Neutrophil (primary cell): ENCODE measurements at regions not wholly inside any gene's neighbourhood (a gene's known extent, or its start where the extent isn't known, plus 50 kb on each side); places are given as distances from the start of the nearest gene placed in this dataset.

Source experiments
- H3K27ac ChIP-seq: fragments of 200-600 bp; sonication (generic); 2 replicates; pipeline ENCODE4 v1.5.1; 2016; ENCODE audit warnings: mild to moderate bottlenecking, moderate library complexity
- H3K27me3 ChIP-seq: fragments of 200-600 bp; sonication (generic); 2 replicates; pipeline ENCODE4 v1.6.0; 2016; ENCODE audit warnings: mild to moderate bottlenecking
- H3K36me3 ChIP-seq: fragments of 200-600 bp; sonication (generic); 2 replicates; pipeline ENCODE4 v1.5.1; 2017
- H3K4me1 ChIP-seq, 2 experiments: fragments of 200-600 bp in 1 of 2; sonication (generic) in 1 of 2; 1 replicate in 1 of 2; 2 replicates in 1 of 2; pipeline versions ENCODE4 v1.5.1 to v1.6.1; 2013 to 2016; ENCODE audit warnings: low read depth in 1 of 2, low read length in 1 of 2, mild to moderate bottlenecking in 1 of 2, moderate library complexity in 1 of 2; ENCODE audit not compliant: control insufficient read depth in 1 of 2, insufficient read depth in 1 of 2
- H3K4me3 ChIP-seq, 2 experiments: fragments of 200-600 bp in 1 of 2; sonication (generic) in 1 of 2; 1 replicate in 1 of 2; 2 replicates in 1 of 2; pipeline ENCODE4 v1.5.1; 2013 to 2016; ENCODE audit warnings: low read depth in 1 of 2, low read length in 1 of 2, mild to moderate bottlenecking in 1 of 2, moderate library complexity in 1 of 2
- H3K9me3 ChIP-seq: fragments of 200-600 bp; sonication (generic); 2 replicates; pipeline ENCODE4 v1.5.1; 2016
- CTCF ChIP-seq: fragments of 200-600 bp; sonication (generic); IDR thresholded peaks from 2 replicates; pipeline ENCODE4 v1.5.1; 2016; ENCODE audit warnings: antibody characterized with exemption

GRCh38 chr15:81686021-81686420 lies 312.0 kb upstream of the TMC3 start:
- no peak overlapping the region for H3K4me3 ChIP-seq
- no peak for TF ChIP-seq CTCF
- H3K27me3 ChIP-seq, result no peaks in the 10 kb centered on the region

GRCh38 chr15:81685237-81685636 lies 311.2 kb upstream of the TMC3 start:
- H3K36me3 ChIP-seq, result no peaks in the 10 kb centered on the region
- H3K27ac ChIP-seq, result no peak overlapping the region
- no peaks in the 10 kb centered on the region for H3K9me3 ChIP-seq
- H3K4me3 ChIP-seq, result no peak overlapping the region
- no peaks in the 10 kb centered on the region for H3K27me3 ChIP-seq
- no peaks in the 10 kb centered on the region for H3K4me1 ChIP-seq
- no peak for TF ChIP-seq CTCF

More at GRCh38 chr15:81686021-81686420, 312.0 kb upstream of the TMC3 start:
- no peaks in the 10 kb centered on the region for H3K4me1 ChIP-seq
- no peaks in the 10 kb centered on the region for H3K9me3 ChIP-seq
- no peak overlapping the region for H3K27ac ChIP-seq
- H3K36me3 ChIP-seq, result no peaks in the 10 kb centered on the region

- no peaks in the 10 kb centered on the region for H3K36me3 ChIP-seq
- no peaks in the 10 kb centered on the region for H3K4me1 ChIP-seq
- no peak for TF ChIP-seq CTCF
- no peaks in the 10 kb centered on the region for H3K9me3 ChIP-seq
- no peak overlapping the region for H3K27ac ChIP-seq
- H3K4me3 ChIP-seq, result no peak overlapping the region
- H3K27me3 ChIP-seq, result no peaks in the 10 kb centered on the region
Measured at GRCh38 chr15:81680829-81681228, 306.8 kb upstream of the TMC3 start.

GRCh38 chr15:81666839-81667238 lies 292.8 kb upstream of the TMC3 start:
- no peaks in the 10 kb centered on the region for H3K27me3 ChIP-seq
- TF ChIP-seq CTCF, result no peak
- H3K27ac ChIP-seq, result no peak overlapping the region
- H3K9me3 ChIP-seq, result no peaks in the 10 kb centered on the region
- no peaks in the 10 kb centered on the region for H3K36me3 ChIP-seq
- no peaks in the 10 kb centered on the region for H3K4me1 ChIP-seq
- no peak overlapping the region for H3K4me3 ChIP-seq

- H3K4me1 ChIP-seq, result no peaks in the 10 kb centered on the region
- no peak for TF ChIP-seq CTCF
- no peaks in the 10 kb centered on the region for H3K36me3 ChIP-seq
- H3K4me3 ChIP-seq, result no peak overlapping the region
- H3K27me3 ChIP-seq, result no peaks in the 10 kb centered on the region
- H3K9me3 ChIP-seq, result no peaks in the 10 kb centered on the region
- H3K27ac ChIP-seq, result no peak overlapping the region
Measured at GRCh38 chr15:81660976-81661375, 287.0 kb upstream of the TMC3 start.

- Histone ChIP-seq H3K4me1 (no peaks in the 10 kb centered on the region), H3K36me3 (no peaks in the 10 kb centered on the region), H3K9me3 (peaks cover 5% of the 10 kb centered on the region), H3K4me3 (no peak overlapping the region), H3K27ac (no peak overlapping the region), H3K27me3 (no peaks in the 10 kb centered on the region)
- TF ChIP-seq CTCF, result no peak
Measured at GRCh38 chr15:81653259-81653658, 279.2 kb upstream of the TMC3 start.
